GM23338 (cell line): ENCODE measurements at regions not wholly inside any gene's neighbourhood (a gene's known extent, or its start where the extent isn't known, plus 50 kb on each side); places are given as distances from the start of the nearest gene placed in this dataset.
A peak's percentile ranks its signal among the peaks of the same experiment; 100 is the strongest.

Source experiments
- ATAC-seq: fragments of 200-7000 bp; cut with Tn5 transposase; 3 replicates; pipeline ENCODE4 v1.9.1; 2020
- DNase-seq: peaks from one replicate; pipeline ENCODE4 v3.0.0-alpha.2; 2015; ENCODE audit warnings: low spot score
- H2AFZ ChIP-seq: fragments of 200-600 bp; sonication (generic); 2 replicates; pipeline ENCODE4 v1.8.0; 2016; ENCODE audit warnings: antibody characterized with exemption, mild to moderate bottlenecking, moderate library complexity
- H3F3A ChIP-seq: fragments of 200-600 bp; sonication (generic); replicated peaks from 2 replicates; pipeline ENCODE4 v1.8.0; 2017; ENCODE audit warnings: antibody characterized with exemption, mixed run types, low read depth
- H3K27ac ChIP-seq: fragments of 200-600 bp; sonication (generic); 2 replicates; pipeline ENCODE4 v1.6.1; 2016; ENCODE audit warnings: low read depth
- H3K27me3 ChIP-seq: fragments of 200-600 bp; sonication (generic); 2 replicates; pipeline ENCODE4 v1.8.0; 2016; ENCODE audit warnings: mild to moderate bottlenecking, mixed run types, moderate library complexity; ENCODE audit not compliant: insufficient read depth
- H3K36me3 ChIP-seq: fragments of 200-600 bp; sonication (generic); 2 replicates; pipeline ENCODE4 v1.8.0; 2016; ENCODE audit warnings: mild to moderate bottlenecking; ENCODE audit not compliant: insufficient read depth
- H3K4me1 ChIP-seq: fragments of 200-600 bp; sonication (generic); 2 replicates; pipeline ENCODE4 v1.8.0; 2016; ENCODE audit warnings: mild to moderate bottlenecking, moderate library complexity; ENCODE audit not compliant: insufficient read depth
- H3K4me2 ChIP-seq: fragments of 200-600 bp; sonication (generic); 2 replicates; pipeline ENCODE4 v1.7.1; 2017; ENCODE audit warnings: mixed run types
- H3K4me3 ChIP-seq: fragments of 200-600 bp; sonication (generic); 2 replicates; pipeline ENCODE4 v1.6.1; 2016; ENCODE audit warnings: mixed run types
- H3K79me2 ChIP-seq: fragments of 200-600 bp; sonication (generic); replicated peaks from 2 replicates; pipeline ENCODE4 v1.8.0; 2017; ENCODE audit warnings: mild to moderate bottlenecking; ENCODE audit not compliant: insufficient read depth
- H3K9me2 ChIP-seq: fragments of 200-600 bp; sonication (generic); 2 replicates; pipeline ENCODE4 v1.8.0; 2017; ENCODE audit not compliant: insufficient read depth
- H4K20me1 ChIP-seq: fragments of 200-600 bp; sonication (generic); replicated peaks from 2 replicates; pipeline ENCODE4 v1.8.0; 2017; ENCODE audit warnings: mild to moderate bottlenecking; ENCODE audit not compliant: insufficient read depth
- H3K27ac Mint-ChIP-seq: 2 replicates; pipeline ENCODE4 v1.8.0; 2020; ENCODE audit warnings: inconsistent platforms, mild to moderate bottlenecking, moderate library complexity, mixed read lengths
- H3K27me3 Mint-ChIP-seq: 3 replicates; pipeline ENCODE4 v1.8.0; 2022; ENCODE audit warnings: low read depth, mild to moderate bottlenecking, moderate library complexity, mixed read lengths, inconsistent platforms; ENCODE audit not compliant: insufficient read depth, poor library complexity
- H3K36me3 Mint-ChIP-seq: 3 replicates; pipeline ENCODE4 v1.8.0; 2021; ENCODE audit warnings: low read depth, mild to moderate bottlenecking, inconsistent platforms, moderate library complexity, mixed read lengths
- H3K4me1 Mint-ChIP-seq: 3 replicates; pipeline ENCODE4 v1.8.0; 2020; ENCODE audit warnings: mild to moderate bottlenecking, inconsistent platforms, mixed read lengths
- H3K4me3 Mint-ChIP-seq: 3 replicates; pipeline ENCODE4 v1.8.0; 2021; ENCODE audit warnings: moderate library complexity, mild to moderate bottlenecking, inconsistent platforms, mixed read lengths
- H3K9me3 Mint-ChIP-seq: 3 replicates; pipeline ENCODE4 v1.8.0; 2020; ENCODE audit warnings: moderate library complexity, mild to moderate bottlenecking, inconsistent platforms, mixed read lengths
- CREB1 ChIP-seq: fragments of 250-450 bp; sonication (Bioruptor Pico); IDR thresholded peaks from 2 replicates; pipeline ENCODE4 v1.5.0; 2020; ENCODE audit warnings: low read depth, mild to moderate bottlenecking, moderate library complexity
- CTCF ChIP-seq, 2 experiments: fragments of 200-600 bp in 1 of 2; sonication (generic) in 1 of 2; conservative IDR thresholded peaks; 2 replicates each; pipeline versions ENCODE4 v1.5.1 to v1.6.1; 2016 to 2017; ENCODE audit warnings: antibody characterized with exemption in 2 of 2, low read depth in 2 of 2, mild to moderate bottlenecking in 2 of 2, moderate library complexity in 1 of 2
- ETS1 ChIP-seq: IDR thresholded peaks from 2 replicates; pipeline ENCODE4 v1.6.1; 2016; ENCODE audit warnings: antibody characterized with exemption
- EZH2 ChIP-seq: fragments of 200-600 bp; sonication (generic); IDR thresholded peaks from one replicate; pipeline ENCODE4 v1.8.0; 2017; ENCODE audit warnings: antibody characterized with exemption, mild to moderate bottlenecking, low read depth; ENCODE audit not compliant: unreplicated experiment
- EZH2phosphoT487 ChIP-seq: fragments of 200-600 bp; sonication (generic); IDR thresholded peaks from one replicate; pipeline ENCODE4 v1.8.1; 2018; ENCODE audit warnings: antibody characterized with exemption; ENCODE audit not compliant: unreplicated experiment
- JUNB ChIP-seq: IDR thresholded peaks from one replicate; pipeline ENCODE4 v1.6.1; 2016; ENCODE audit warnings: antibody characterized with exemption; ENCODE audit not compliant: unreplicated experiment
- NANOG ChIP-seq: IDR thresholded peaks from 2 replicates; pipeline ENCODE4 v1.6.1; 2016; ENCODE audit warnings: antibody characterized with exemption, borderline replicate concordance
- ZNF114 ChIP-seq: fragments of 250-450 bp; sonication (Bioruptor Pico); IDR thresholded peaks from 2 replicates; pipeline ENCODE4 v1.5.0; 2020; ENCODE audit warnings: mild to moderate bottlenecking, moderate library complexity
- ZNF331 ChIP-seq: fragments of 250-450 bp; sonication (Bioruptor Pico); IDR thresholded peaks from 2 replicates; pipeline ENCODE4 v1.5.0; 2020; ENCODE audit warnings: low read depth, mild to moderate bottlenecking, moderate library complexity
- ZNF462 ChIP-seq: fragments of 250-450 bp; sonication (Bioruptor Pico); IDR thresholded peaks from 2 replicates; pipeline ENCODE4 v1.5.0; 2020; ENCODE audit warnings: mild to moderate bottlenecking, moderate library complexity

- ATAC-seq, result peak; percentile 93
- 0 out of 2 replicates have a peak, but pooled peaks have one; percentile 56 for TF ChIP-seq CREB1 (CRISPR knock-in tag)
- TF ChIP-seq NANOG, result no peak
- TF ChIP-seq CTCF (conservative IDR thresholded peaks at IDR 0.05; ENCODE audit: low read depth in 2 of 2), result peak; percentile 75
- no peak for TF ChIP-seq ZNF114 (CRISPR knock-in tag)
Observed at GRCh38 chr14:22314183-22314820, 274.7 kb downstream of the DAD1 start.

GRCh38 chr14:22313172-22313801 is 275.7 kb downstream of the DAD1 start:
- Histone ChIP-seq H3F3A (no peaks in the 10 kb centered on the region), H3K36me3 (no peaks in the 10 kb centered on the region), H3K4me3 (no peak overlapping the region), H3K27ac (no peak overlapping the region), H3K27me3 (no peaks in the 10 kb centered on the region), H3K79me2 (no peaks in the 10 kb centered on the region), H3K4me1 (no peaks in the 10 kb centered on the region), H4K20me1 (no peaks in the 10 kb centered on the region), H3K4me2 (no peak overlapping the region), H3K9me2 (no peaks in the 10 kb centered on the region), H2AFZ (no peak overlapping the region)
- Mint-ChIP-seq H3K27ac (no peak overlapping the region), H3K4me1 (peaks cover 6% of the 10 kb centered on the region; the same call in 2 of the 3 replicates), H3K9me3 (no peaks in the 10 kb centered on the region), H3K27me3 (peaks cover 1% of the 10 kb centered on the region), H3K4me3 (no peak overlapping the region), H3K36me3 (no peaks in the 10 kb centered on the region)
- DNase-seq (no peak), ATAC-seq (no peak)
- TF ChIP-seq EZH2phosphoT487, result no peak
- TF ChIP-seq ZNF331 (CRISPR knock-in tag), result no peak
- TF ChIP-seq ZNF462 (CRISPR knock-in tag), result no peak
- no peak for TF ChIP-seq EZH2
- no peak for TF ChIP-seq ETS1
- TF ChIP-seq JUNB, result no peak
- TF ChIP-seq CREB1 (CRISPR knock-in tag), result no peak

More at GRCh38 chr14:22314183-22314820, 274.7 kb downstream of the DAD1 start:
- H3K4me2 ChIP-seq, result no peak overlapping the region
- Mint-ChIP-seq H3K36me3 (no peaks in the 10 kb centered on the region), H3K4me1 (peaks cover 6% of the 10 kb centered on the region; the same call in 2 of the 3 replicates), H3K9me3 (no peaks in the 10 kb centered on the region), H3K27me3 (peaks cover 1% of the 10 kb centered on the region), H3K4me3 (no peak overlapping the region), H3K27ac (0 out of 2 replicates have a peak overlapping the region, but pooled peaks have one; percentile 51)
- H3K27me3 ChIP-seq, result no peaks in the 10 kb centered on the region
- H4K20me1 ChIP-seq, result no peaks in the 10 kb centered on the region
- DNase-seq, result peak; percentile 82
- H3K27ac ChIP-seq, result no peak overlapping the region
- H3K9me2 ChIP-seq, result no peaks in the 10 kb centered on the region
- no peaks in the 10 kb centered on the region for H3K79me2 ChIP-seq
- H3F3A ChIP-seq, result no peaks in the 10 kb centered on the region
- no peak overlapping the region for H3K4me3 ChIP-seq
- H2AFZ ChIP-seq, result no peak overlapping the region
- H3K36me3 ChIP-seq, result no peaks in the 10 kb centered on the region
- H3K4me1 ChIP-seq, result no peaks in the 10 kb centered on the region
